HG02642 (cell line): ENCODE measurements at regions not wholly inside any gene's neighbourhood (a gene's known extent, or its start where the extent isn't known, plus 50 kb on each side); places are given as distances from the start of the nearest gene placed in this dataset.

ENCODE experiments used
- ATAC-seq: cut with Tn5 transposase; IDR thresholded peaks from one replicate; pipeline ENCODE4 v1.9.1; 2021; ENCODE audit warnings: mild to moderate bottlenecking; ENCODE audit not compliant: unreplicated experiment, poor library complexity

DNA sequence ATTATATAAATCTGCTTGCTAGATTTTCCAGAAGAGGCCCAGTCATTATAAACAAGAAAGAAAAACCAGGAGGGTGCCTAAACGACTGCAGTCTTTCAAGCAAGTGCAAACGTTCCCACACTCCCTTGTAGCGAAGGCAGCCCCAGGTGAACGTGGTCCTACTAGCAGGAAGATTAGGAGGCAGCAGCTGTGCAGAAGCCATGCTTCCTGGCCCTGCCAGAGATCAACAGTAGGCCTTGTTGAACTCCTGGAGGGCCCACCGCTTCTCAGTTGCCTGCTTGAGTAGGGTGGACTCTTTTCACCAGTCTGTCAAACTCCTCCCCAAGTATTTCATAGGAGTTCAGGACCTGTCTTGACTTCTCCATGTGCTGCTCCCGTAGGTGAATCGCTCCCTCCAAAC is 163.0 kb upstream of the GORAB start:
- ATAC-seq, result no peak

DNA sequence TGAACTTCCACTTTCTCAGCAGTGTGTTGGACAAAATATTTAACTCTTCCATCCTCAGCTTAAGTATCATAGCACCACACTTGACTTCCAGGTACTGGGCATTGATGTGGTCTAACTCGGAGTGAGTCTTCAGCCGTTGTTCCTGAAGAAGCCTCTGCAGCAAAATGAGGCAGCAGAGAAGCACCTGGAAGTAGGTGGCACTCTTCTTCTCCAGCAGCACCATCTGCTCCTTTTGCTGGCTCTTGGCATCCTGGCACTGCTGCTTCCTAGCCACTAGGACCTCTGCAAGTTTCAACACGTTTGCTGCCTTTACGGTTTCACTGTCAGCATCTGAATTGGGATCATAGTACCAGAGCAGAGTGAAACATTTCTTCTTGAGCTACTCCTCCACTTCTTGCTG is 162.5 kb upstream of the GORAB start:
- ATAC-seq, result no peak

DNA sequence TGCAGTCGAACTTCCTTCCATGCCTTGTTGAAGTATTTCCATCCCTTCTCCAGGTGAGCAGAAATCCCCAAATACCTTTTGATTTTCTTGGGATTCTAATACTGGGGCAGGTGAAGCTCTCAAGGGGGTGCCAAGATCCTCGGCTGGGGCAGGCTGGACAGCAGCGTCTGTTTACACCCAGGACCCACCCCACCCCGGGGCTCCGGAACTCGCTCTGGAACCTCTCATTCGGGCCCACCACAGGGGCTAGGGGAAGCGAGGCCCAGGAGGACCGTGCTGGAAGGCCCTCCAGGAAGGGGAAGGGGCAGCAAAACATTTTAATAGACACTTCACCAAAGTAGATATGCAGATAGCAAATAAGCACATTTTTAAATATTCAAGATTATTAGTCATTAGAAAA is 161.9 kb upstream of the GORAB start:
- no peak for ATAC-seq

DNA sequence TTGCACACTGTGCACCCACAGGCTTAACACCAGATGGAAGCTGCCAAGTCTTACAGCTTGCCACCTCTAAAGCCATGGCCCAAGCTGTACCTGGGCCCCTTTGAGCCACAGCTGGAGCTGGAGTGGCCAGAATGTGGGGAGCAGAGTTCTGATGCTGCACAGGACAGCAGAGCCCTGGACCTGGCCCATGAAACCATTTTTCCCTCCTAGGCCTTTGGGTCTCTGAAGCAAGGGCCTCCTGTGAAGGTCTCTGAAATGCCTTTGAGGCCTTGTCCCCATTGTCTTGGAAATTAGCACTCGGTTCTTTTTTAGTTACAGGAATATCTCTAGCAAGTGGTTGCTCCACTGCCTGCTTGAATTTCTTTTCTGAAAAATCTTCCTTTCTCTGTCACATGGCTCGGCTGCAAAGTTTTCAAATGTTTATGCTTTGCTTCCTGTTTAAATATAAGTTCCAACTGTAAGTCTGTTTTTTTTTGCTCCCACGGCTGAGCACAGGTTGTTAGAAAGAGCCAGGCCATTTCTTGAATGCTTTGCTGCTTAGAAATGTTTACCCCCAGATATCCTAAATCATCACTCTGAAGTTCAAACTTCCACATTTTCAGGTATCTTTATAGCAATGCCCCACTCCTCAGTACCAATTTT is 156.8 kb upstream of the GORAB start:
- ATAC-seq, result no peak

DNA sequence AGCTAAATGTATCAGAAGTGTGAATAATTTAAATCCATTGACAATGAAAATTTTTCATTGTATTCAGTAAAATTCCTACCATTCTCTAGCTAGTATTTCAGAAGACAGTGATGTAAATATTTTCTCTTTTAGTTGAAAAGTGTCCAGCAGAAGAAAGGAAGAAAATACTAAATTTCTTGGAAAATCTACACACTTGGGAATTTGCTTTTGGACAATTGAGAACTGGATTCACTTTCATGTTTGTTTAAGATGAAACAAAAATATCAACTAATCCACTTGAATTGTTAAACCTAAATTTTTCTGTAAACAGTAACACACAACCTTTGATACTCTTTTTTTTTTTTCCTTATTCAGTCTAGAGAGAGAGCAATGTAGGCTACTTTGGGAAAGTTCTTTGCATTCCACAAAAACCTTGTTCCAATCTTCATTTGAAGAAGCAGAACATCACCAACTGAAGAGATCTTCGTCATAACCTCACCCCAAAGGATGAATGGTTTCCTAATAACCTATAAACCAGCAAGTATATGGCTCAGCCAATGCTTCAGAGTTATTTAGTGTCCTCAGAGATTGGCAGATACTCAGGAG is 155.1 kb upstream of the GORAB start:
- ATAC-seq, result no peak

DNA sequence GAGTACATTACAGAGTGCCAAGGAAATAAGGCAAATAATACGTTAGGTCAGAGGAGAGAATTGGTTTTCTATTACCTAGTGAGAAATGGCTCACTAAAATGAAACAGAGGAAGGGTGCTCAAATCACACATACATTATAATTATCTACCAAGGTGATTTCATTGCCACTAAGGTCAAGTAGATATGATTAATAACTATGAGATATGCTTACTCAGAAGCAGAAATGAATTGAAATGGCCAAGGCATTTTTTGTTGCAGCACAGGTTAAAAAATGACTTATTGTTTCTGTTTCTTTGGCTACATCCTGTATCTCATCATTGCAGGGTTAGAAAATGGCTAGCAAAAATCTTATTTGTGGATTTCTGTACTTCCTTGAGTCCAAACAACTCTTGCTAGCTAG is 154.5 kb upstream of the GORAB start:
- ATAC-seq, result no peak

DNA sequence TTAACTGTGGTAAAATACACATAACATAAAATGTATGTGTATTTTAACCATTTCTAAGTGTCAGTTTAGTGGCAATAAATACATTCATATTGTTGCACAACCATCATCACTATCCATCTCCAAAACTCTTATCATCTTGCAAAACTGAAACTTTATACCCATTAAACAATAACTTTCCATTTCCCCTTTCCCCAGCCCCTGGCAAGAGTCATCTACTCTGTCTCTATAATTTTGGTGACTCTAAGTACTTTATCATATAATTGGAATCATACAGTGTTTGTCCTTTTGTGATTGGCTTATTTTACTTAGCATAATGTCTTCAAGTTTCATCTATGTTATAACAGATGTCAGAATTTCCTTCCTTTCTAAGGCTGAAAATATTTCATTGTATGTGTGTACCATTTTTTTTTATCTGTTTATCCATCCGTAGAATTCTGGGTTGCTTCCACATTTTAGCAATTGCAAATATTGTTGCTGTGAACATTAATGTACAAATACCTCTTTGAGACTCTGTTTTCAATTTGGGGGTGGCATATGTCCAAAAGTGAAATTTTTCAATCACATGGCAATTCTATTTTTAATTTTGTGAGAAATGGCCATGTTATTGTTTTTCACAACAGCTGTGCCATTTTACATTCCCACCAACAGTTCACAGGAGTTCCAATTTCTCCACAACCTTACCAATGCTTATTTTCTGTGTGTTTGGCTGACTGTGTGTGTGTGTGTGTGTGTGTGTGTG is 153.9 kb upstream of the GORAB start:
- ATAC-seq, result no peak

DNA sequence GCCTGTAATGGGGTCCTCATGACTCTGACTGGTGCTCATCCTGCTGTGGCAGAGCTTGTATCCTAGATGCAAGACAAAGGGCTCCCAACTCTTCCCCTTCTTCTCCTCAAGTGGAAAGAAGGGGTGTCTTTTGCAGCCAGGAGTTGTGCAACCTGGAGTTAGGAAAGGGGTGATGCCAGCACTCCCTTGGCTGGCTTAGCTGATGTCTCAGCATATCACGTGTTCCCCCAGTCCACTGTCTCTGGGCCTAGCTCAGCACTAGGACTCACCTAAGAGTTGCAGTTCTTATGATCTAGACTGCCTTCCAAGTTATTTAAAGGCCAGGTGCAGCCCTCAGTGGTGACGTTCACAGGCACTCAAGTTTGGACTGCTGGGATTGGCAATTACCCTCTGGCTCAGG is 146.2 kb upstream of the GORAB start:
- no peak for ATAC-seq

DNA sequence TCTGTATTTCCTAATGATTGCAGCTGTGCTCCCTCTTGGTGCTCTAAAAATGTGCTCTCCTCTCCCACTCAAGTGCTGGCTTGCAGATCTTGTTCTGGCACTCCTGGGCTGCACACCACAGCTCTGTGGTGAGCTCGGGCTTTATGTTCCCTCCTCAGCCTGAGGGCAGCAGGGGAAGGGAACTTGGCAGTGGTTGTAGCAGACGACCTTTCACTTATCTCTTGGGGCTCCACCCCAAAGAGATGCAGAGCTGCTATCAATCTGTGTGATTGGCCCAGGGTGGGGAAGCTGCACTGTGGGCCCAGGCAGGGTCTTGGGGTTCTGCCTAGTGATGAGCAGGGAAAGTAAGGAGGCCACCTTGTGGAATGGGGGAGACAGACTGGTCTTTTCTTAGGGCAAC is 143.5 kb upstream of the GORAB start:
- ATAC-seq, result no peak

DNA sequence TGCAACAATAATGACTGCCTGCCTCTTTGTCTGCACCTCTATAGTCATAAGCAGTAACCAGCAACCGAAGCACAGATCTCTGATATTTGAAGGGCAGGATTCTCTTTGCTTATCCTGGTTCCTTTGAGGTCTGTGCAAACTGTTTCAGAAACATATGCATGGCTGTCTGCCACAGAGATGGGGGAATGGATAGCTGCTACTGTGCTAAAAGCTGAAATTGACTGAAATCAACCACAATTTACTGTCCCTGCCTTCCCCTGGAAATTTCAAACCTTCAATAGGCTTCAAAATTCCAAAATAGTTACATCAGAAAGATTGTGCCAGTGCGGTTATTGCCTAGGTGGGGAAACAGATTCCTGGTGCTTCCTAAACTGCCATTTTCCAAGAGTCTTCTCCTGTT is 136.8 kb upstream of the GORAB start:
- ATAC-seq, result no peak

DNA sequence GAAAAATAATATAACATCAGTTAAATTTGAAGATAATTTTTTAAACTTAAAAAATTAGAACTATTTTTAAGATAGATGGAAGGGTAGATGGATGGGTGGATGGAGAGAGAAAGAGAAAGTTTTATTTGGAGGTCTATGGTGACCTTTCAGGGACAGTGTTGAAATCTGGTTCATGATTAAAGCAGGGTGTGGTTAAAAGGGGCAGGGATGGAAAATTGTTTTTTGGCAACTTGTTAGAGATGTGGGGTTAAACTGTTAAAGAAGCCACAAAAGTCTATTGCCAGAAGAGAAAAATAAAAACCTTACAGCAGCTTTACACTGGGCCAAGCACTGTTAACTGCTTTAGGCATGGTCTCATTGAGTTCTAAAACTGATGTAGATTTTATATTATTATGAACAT is 134.9 kb upstream of the GORAB start:
- no peak for ATAC-seq

DNA sequence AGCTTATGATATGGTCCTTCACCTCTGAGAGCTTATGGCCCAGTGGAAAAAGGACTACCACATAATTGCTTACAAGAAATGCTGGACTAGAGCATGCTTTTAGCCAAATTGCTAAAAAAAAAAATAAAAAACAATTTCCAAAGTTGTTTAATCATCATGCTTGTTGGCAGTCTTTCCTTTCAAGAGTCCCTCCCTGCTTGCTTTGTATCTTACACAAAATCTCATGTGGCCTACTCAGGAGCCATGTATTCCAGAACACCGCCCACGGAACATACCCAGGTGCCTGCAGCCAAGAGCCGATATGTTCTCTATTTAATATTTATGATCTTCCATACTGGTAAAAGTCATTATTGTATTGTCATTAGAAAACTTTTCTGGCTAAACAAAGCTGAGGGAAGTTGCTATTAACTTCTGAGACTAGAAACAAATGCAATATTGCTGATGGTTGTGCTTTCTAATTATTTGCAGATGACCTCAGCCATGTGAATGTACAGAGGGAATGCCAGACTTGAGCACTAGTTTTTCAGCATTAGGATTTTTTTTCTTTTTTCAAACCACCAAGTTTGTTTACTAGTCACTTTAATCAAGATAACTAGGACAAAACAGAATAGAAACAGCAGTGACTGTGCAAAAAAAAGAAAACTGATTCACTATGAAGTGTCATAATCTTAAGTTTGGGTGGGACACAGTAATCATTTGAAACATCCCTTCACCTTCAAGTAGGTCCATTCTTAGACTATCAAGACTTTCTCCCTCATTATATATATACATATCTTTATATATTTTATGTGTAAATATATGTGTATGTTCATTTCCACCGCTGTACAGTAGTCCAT is 129.3 kb upstream of the GORAB start:
- ATAC-seq, result no peak

DNA sequence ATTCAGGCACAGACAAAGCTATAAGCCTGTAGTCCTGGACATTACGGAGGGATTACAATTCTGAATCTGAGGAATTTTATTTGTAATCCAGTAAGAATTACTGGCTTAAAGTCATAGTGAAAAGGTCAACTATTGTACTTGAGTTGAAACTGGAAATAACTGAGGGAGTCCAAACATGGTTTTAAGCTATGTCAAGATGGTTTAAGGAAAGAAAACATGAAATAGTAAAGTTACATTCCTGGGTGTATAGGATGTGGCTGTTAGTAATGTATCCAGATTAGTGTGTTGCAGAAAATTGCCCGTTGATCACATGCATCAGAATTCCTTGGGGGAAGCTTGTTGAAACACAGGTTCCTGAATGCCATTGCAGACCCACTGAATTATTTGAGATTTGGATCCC is 124.8 kb upstream of the GORAB start:
- no peak for ATAC-seq

DNA sequence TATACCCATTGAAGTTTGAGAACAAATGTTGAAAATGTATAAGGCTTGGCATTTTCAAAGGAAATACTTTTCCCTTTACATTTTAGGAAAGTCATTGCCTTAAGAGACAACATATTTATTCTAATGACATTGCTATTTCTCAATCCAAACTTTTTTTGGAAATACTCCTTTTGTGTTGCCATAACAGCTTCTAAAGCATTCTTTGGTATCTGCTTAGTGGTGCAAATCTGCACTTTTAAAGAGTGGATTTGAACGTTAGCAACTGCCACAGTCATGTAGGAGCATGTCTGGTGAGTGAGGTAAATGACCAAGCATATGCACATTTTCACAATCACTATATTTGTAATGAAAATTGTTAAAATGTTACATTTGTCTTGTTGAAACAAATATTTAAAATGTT is 124.4 kb upstream of the GORAB start:
- ATAC-seq, result no peak

DNA sequence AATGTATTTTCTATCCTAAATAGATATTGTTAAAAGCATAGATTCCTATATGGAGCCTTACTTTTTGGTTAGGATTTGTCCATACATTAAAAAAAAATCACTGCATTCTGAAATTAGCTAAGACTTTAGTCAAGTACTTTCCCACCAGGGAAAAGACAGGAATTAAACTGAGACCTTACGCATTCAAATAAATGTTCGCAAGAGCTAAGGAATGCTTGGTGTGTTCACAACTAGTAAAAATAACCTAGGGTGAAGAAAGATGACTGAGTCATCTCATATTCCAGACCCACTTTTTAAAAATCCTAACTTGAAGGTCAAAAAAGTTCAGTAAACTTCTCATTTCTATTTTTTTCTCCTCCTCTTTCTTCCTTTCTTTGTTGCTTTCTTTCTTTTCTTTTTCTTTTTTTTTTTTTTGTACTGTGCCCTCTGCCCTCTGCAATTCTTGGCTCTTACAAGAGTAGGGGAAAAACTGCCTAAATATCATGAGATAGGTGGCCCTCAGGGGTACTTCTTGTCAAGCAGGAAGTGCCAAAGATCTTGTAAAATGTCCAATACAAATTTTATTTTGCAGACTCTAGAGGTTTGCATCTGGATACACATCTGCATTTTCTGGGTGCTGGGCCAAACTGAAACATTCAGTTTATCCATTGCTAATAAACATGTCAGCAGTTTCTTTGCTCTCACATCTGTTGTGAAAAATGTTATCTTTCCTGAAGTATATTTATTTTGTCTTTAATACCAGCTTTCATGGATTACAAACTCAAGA is 121.4 kb upstream of the GORAB start:
- ATAC-seq, result no peak

DNA sequence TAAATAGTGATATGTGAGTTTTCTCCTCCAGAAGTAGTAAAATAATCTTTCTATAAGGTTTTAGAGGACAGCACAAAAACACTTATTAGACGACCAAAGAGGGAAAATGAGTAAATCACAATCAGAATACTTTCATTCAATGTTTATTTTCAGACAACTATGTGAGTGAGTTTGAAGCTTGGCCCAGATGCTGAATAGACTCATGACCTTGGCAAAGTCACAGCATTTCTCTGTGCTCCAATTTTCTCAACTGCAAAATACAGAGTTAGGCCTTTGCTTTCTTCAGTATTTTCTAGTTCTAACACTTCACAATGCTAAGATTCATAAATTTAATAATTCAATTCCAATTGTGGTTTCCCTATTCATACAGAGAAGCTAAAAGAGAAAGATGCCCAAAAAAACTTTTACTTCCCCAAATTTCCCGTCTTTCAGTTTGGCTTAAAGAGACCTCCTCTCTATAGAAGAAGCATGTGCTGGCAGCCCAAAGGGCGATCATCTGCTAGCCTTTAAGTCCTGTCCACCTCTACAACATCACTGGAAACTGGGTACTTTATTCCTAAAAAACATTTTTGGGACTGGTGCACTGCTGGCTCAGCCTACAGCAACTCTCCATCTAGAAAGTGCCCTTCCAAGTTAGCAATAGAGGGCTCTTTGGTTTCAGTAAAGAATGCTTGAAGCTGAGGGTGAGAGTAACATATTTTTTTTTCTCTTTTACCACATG is 116.8 kb upstream of the GORAB start:
- ATAC-seq, result no peak

DNA sequence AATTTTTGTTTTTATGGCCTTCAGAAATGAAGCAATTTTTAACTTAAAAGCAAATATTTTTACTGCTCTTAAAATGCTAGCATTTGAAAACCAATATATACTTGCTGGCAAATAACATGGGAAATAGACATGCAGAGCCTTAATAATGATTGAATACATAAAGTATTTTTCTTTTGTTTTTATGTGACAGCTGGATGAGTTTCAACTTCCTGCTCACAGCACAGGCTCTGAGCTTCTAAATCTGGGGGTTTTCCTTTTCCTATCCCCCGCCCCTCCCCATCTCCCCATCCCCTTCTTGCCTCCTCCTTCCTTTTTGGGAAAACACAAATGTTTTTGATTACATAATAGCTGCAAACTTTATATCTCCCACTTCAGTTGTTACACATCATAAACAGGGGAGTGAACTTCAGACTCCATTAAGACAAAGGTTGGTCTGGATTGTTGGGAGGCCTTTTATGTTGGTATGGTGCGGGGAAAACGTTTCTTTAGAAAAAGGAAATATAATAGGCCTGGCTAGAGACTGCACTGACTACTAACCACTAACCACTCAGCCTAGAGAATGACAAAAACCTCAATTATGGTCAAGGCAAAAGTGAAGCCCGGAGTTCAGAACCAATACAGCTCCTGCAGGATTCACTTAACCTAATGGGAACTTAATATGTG is 116.1 kb upstream of the GORAB start:
- ATAC-seq, result no peak

DNA sequence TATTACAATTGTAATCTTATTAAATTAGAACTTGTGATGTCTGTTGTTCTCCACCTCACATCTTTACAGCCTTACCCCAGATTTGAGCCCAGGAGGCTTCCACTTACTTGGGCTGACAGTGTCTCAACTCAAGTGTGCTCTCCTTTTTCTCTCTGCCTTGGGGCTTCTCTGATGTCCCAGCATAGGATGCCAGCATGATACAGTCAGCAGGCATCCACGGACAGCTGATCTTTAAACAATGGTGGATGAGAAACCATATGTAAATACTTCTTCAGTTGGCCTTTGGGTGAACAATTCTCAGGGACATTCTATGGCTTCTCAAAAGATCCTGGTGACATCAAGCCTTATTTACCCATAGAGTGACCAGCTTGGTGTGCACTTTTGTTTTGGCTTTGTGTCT is 107.6 kb upstream of the GORAB start:
- no peak for ATAC-seq

DNA sequence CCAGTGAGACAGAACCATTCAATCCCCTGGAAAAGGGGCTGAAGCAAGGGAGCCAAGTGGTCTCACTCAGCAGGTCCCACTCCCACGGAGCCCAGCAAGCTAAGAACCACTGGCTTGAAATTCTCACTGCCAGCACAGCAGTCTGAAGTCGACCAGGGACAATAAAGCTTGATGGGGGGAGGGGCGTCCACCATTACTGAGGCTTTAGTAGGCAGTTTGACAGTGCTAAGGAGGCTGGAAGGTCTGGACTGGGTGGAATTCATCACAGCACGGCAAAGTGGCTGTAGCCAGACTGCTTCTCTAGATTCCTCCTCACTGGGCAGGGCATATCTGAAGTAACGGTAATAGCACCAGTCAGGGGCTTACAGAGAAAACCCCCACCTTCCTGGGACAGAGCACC is 105.4 kb upstream of the GORAB start:
- ATAC-seq, result no peak
